Activated CD8-positive, alpha-beta memory T cell treated with anti-CD3 and anti-CD28 coated beads for 48 hours (primary cell): ENCODE measurements at regions not wholly inside any gene's neighbourhood (a gene's known extent, or its start where the extent isn't known, plus 50 kb on each side); places are given as distances from the start of the nearest gene placed in this dataset.

ENCODE experiments used
- DNase-seq, 3 experiments: peaks; one replicate each; pipeline ENCODE4 v3.0.0-alpha.2; 2020; ENCODE audit warnings: low read depth in 2 of 3, low spot score in 2 of 3

GRCh38 chr5:159836691-159837090, 79.6 kb upstream of the ADRA1B start:
- DNase-seq, result no peak

- no peak for DNase-seq
Measured at GRCh38 chr5:159837860-159838259, 78.4 kb upstream of the ADRA1B start.

- no peak for DNase-seq
Measured at GRCh38 chr5:159838551-159839222, 77.6 kb upstream of the ADRA1B start.

- DNase-seq, result no peak
Measured at GRCh38 chr5:159844267-159845121, 71.8 kb upstream of the ADRA1B start.

- no peak for DNase-seq
Measured at GRCh38 chr5:159849437-159850083, 66.7 kb upstream of the ADRA1B start.

- no peak for DNase-seq
Measured at GRCh38 chr5:159850160-159850559, 66.1 kb upstream of the ADRA1B start.

- DNase-seq, result no peak
Measured at GRCh38 chr5:159851053-159851452, 65.2 kb upstream of the ADRA1B start.

GRCh38 chr5:159854916-159855315, 61.4 kb upstream of the ADRA1B start:
- DNase-seq, result no peak

GRCh38 chr5:159855476-159856191, 60.6 kb upstream of the ADRA1B start:
- no peak for DNase-seq

GRCh38 chr5:159858871-159859270, 57.4 kb upstream of the ADRA1B start:
- DNase-seq, result no peak

GRCh38 chr5:159861086-159861485, 55.2 kb upstream of the ADRA1B start:
- no peak for DNase-seq

- no peak for DNase-seq
Measured at GRCh38 chr5:159864885-159865691, 51.2 kb upstream of the ADRA1B start.

GRCh38 chr5:159866093-159866492, 50.2 kb upstream of the ADRA1B start:
- DNase-seq, result no peak
